Mammary epithelial cell (primary cell): ENCODE measurements at regions not wholly inside any gene's neighbourhood (a gene's known extent, or its start where the extent isn't known, plus 50 kb on each side); places are given as distances from the start of the nearest gene placed in this dataset.
"Not testable (repeated sequence)": the region's sequence is repeated elsewhere in the genome, so short reads cannot be mapped to it uniquely, and the experiment has no call there.

Experiments used
- EZH2 ChIP-seq: IDR thresholded peaks from 2 replicates; pipeline ENCODE4 v1.6.1; 2012; ENCODE audit warnings: low read length, inconsistent platforms, borderline replicate concordance
- TF ChIP-seq, protein P1 (sequence below), 2 donors: IDR thresholded peaks in 1 of 2; conservative IDR thresholded peaks in 1 of 2; 2 replicates each; pipeline ENCODE4 v1.5.1; 2011 to 2012; ENCODE audit warnings: inconsistent platforms in 2 of 2, low read length in 2 of 2, mild to moderate bottlenecking in 2 of 2, control low read depth in 1 of 2, low read depth in 1 of 2; ENCODE audit not compliant: insufficient read depth in 1 of 2; ENCODE audit errors: extremely low read depth in 1 of 2

DNA sequence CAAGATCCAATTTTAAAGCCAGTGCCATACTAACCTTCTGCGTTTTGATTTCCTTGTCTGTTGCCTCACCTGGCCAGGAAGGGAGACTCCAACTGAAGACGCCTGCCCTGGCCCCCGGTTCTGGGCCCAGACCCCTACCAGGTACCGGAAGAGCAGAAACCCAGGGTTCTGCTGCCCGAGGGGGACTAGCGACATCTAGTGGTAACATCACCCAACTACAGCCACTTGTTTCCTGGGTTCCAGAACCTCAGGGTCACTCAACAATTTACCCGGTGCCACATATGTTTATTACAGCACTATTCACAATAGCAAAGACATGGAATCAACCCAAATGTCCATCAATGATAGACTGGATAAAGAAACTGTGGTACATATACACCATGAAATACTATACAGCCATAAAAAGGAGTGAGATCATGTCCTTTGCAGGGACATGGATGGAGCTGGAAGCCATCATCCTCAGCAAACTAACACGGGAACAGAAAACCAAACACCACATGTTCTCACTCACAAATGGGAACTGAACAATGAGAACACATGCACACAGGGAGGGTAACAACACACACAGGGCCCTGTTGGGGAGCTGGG, 268.7 kb upstream of the IRX4 start:
- TF ChIP-seq EZH2 = not testable (repeated sequence)
- TF ChIP-seq, protein P1, sequence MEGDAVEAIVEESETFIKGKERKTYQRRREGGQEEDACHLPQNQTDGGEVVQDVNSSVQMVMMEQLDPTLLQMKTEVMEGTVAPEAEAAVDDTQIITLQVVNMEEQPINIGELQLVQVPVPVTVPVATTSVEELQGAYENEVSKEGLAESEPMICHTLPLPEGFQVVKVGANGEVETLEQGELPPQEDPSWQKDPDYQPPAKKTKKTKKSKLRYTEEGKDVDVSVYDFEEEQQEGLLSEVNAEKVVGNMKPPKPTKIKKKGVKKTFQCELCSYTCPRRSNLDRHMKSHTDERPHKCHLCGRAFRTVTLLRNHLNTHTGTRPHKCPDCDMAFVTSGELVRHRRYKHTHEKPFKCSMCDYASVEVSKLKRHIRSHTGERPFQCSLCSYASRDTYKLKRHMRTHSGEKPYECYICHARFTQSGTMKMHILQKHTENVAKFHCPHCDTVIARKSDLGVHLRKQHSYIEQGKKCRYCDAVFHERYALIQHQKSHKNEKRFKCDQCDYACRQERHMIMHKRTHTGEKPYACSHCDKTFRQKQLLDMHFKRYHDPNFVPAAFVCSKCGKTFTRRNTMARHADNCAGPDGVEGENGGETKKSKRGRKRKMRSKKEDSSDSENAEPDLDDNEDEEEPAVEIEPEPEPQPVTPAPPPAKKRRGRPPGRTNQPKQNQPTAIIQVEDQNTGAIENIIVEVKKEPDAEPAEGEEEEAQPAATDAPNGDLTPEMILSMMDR (conservative IDR thresholded peaks at IDR 0.05 in 1 of 2, IDR thresholded peaks at IDR 0.05 in 1 of 2; ENCODE audit: extremely low read depth in 1 of 2, insufficient read depth in 1 of 2, low read depth in 1 of 2, low read length in 2 of 2) = peak; percentile 31 to 68
